Brain microvascular endothelial cell (primary cell): ENCODE measurements at regions not wholly inside any gene's neighbourhood (a gene's known extent, or its start where the extent isn't known, plus 50 kb on each side); places are given as distances from the start of the nearest gene placed in this dataset.
"Not testable (repeated sequence)": the region's sequence is repeated elsewhere in the genome, so short reads cannot be mapped to it uniquely, and the experiment has no call there.

Experiments
- DNase-seq: peaks from one replicate; pipeline ENCODE4 v3.0.0-alpha.2; 2020
- H3K27ac ChIP-seq: fragments of 250-450 bp; sonication (Bioruptor Pico); 2 replicates; pipeline ENCODE4 v1.5.1; 2020; ENCODE audit warnings: mild to moderate bottlenecking, moderate library complexity
- H3K27me3 ChIP-seq: fragments of 250-450 bp; sonication (Bioruptor Pico); replicated peaks from 2 replicates; pipeline ENCODE4 v1.5.1; 2020; ENCODE audit warnings: mild to moderate bottlenecking
- H3K36me3 ChIP-seq: fragments of 250-450 bp; sonication (Bioruptor Pico); replicated peaks from 2 replicates; pipeline ENCODE4 v1.5.1; 2020; ENCODE audit warnings: mild to moderate bottlenecking
- H3K4me3 ChIP-seq: 2 replicates; pipeline ENCODE4 v1.5.1; 2011; ENCODE audit warnings: low read depth, mild to moderate bottlenecking, control low read depth, low read length, moderate library complexity
- in situ Hi-C: cut with HindIII; loops from 2 replicates; pipeline ENCODE4 v1.10.0; 2017; ENCODE audit warnings: low sequenced_read_pairs, low pct_ligation_motif_present
- TF ChIP-seq, protein P1 (sequence below): IDR thresholded peaks from 2 replicates; pipeline ENCODE4 v1.5.1; 2011; ENCODE audit warnings: low read depth, mild to moderate bottlenecking, moderate library complexity, low read length, control low read depth, inconsistent platforms; ENCODE audit errors: missing control alignments

DNA sequence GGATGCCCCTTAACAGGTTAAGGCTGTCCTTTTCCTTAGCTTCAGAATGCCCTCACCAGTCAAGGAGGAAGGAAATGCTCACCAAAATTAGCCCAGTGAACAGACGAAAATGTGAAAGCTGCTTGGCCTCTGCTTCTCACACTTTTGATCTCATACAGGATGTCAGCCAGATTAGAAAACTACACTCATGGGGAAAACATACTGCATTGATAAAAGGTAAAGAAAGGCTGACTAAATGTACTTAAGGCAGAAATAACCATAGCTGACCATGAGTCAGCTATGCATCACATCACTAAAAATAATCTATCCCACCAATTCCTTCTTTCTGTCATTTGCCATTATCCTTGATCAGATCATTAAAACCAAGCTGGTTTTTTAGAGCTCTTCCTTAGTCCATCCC, 198.4 kb upstream of the TENT5A start:
- Histone ChIP-seq H3K27ac (peak overlapping the region; percentile 49), H3K36me3 (no peaks in the 10 kb centered on the region), H3K4me3 (no peak overlapping the region), H3K27me3 (no peaks in the 10 kb centered on the region)
- peak; percentile 39 for DNase-seq
- in situ Hi-C loops, result no loop called here
- TF ChIP-seq, protein P1, sequence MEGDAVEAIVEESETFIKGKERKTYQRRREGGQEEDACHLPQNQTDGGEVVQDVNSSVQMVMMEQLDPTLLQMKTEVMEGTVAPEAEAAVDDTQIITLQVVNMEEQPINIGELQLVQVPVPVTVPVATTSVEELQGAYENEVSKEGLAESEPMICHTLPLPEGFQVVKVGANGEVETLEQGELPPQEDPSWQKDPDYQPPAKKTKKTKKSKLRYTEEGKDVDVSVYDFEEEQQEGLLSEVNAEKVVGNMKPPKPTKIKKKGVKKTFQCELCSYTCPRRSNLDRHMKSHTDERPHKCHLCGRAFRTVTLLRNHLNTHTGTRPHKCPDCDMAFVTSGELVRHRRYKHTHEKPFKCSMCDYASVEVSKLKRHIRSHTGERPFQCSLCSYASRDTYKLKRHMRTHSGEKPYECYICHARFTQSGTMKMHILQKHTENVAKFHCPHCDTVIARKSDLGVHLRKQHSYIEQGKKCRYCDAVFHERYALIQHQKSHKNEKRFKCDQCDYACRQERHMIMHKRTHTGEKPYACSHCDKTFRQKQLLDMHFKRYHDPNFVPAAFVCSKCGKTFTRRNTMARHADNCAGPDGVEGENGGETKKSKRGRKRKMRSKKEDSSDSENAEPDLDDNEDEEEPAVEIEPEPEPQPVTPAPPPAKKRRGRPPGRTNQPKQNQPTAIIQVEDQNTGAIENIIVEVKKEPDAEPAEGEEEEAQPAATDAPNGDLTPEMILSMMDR, result no peak

DNA sequence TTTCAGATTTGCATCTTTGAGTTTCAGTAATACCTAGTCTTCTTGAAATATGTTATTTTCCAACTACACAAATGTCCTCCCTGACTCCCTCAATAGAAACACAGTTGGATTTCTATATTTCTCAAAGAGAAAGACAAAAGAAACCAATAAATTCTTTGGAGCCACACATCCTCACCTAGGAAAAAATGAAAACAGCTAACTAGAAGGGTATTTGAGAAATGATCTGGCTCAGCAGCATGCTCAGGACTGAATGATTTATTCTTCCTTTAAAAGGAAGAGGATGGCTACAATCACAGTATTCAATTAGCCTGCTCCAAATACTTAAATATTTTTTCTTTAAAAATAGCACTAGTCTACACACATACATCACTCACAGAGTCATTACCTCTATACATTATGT, 196.4 kb upstream of the TENT5A start:
- H3K36me3 ChIP-seq, result no peaks in the 10 kb centered on the region
- H3K27ac ChIP-seq, result no peak overlapping the region
- H3K27me3 ChIP-seq, result no peaks in the 10 kb centered on the region
- no peak overlapping the region for H3K4me3 ChIP-seq
- no peak for DNase-seq
- in situ Hi-C loops, result no loop called here
- TF ChIP-seq, protein P1, result no peak

DNA sequence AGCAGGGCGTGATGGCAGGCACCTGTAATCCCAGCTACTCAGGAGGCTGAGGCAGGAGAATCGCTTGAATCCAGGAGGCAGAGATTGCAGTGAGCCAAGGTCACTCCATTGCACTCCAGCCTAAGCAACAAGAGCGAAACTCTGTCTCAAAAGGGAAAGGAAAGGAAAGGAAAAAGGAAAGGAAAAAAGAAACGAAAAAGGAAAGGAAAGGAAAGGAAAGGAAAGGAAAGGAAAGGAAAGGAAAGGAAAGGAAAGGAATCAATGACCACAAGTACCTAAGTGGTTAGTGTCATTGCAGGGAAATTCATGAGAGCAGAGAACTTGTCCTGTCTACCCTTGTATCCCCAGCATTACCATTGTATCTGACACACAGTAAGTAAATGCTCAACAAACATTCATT, 195.7 kb upstream of the TENT5A start:
- H3K4me3 ChIP-seq, H3K27me3 ChIP-seq, in situ Hi-C loops, DNase-seq, H3K36me3 ChIP-seq, H3K27ac ChIP-seq: not testable (repeated sequence)

DNA sequence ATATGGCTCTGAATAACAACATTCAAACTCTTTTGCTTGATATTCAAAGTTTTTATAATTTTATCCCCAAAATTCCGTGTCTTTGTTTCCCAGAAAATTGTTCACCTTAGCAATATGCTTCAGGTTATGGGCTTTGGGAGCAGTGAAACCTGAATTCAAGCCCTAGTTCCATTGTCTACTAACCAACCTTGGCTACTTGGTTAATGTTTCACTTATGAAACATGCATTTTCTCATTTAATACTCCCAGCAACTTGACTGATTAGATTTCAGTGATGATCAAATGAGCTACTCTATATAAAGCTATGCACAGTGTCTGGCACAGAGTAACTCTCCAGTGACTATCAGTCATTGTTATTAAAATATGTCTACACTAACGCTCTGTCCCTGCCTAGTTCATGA, 192.2 kb upstream of the TENT5A start:
- TF ChIP-seq, protein P1, result no peak
- Histone ChIP-seq H3K27me3 (no peaks in the 10 kb centered on the region), H3K36me3 (no peaks in the 10 kb centered on the region), H3K27ac (no peak overlapping the region), H3K4me3 (no peak overlapping the region)
- no peak for DNase-seq
- in situ Hi-C loops, result no loop called here

DNA sequence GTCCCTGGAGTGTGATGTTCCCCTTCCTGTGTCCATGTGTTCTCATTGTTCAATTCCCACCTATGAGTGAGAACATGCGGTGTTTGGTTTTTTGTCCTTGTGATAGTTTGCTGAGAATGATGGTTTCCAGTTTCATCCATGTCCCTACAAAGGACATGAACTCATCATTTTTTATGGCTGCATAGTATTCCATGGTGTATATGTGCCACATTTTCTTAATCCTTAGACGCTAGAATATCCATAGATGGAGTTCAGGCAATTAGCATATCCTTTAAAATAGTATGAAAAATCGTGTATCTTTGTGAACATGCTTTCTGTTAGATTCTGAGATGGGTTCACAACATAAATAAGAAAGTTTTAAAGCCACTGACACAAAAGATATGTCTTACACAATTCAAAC, 190.4 kb upstream of the TENT5A start:
- H3K27me3 ChIP-seq, DNase-seq, H3K36me3 ChIP-seq, H3K27ac ChIP-seq, H3K4me3 ChIP-seq, in situ Hi-C loops: not testable (repeated sequence)

DNA sequence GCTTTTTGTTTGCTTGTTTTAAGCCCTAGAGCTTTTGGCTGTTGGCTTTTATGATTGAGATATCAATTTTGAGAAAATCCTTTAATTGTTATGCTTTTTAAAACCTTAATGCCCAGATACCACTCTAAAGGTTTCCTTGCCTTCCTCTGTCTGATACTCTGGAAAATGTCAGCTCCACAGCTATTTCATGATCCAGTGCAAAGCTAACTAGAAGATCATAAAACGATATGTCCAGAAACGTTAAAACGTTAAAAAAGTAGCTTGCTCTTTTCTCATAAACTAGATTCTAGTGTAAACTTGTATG, 189.5 kb upstream of the TENT5A start:
- no peaks in the 10 kb centered on the region for H3K27me3 ChIP-seq
- H3K4me3 ChIP-seq, result no peak overlapping the region
- DNase-seq, result no peak
- H3K27ac ChIP-seq, result no peak overlapping the region
- in situ Hi-C loops, result no loop called here
- no peaks in the 10 kb centered on the region for H3K36me3 ChIP-seq
- TF ChIP-seq, protein P1, result no peak

DNA sequence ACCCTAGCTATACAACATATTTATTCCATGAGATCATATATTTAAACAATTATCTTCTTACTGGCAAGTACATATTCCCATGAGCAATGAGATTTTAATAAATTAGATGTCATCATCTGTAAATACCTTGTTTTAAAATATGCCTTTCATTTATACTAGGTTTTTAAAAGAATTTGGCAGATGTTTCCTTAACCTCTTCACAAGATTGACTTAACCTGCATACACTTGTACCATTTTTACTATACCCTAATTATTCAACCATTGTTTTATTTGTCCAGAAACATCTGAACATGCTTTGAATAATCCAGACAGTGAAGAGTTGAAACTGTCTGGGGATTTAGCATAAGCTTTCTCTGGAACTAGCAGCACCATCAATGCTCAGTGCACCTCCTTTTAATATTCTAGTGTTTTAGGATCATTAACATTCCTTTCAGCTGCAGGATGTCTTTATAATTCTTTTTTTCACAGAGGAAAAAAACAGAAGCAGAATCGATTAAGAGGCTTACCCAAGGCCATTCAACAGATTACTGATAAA, 188.0 kb upstream of the TENT5A start:
- no peaks in the 10 kb centered on the region for H3K27me3 ChIP-seq
- no peak for DNase-seq
- H3K36me3 ChIP-seq, result no peaks in the 10 kb centered on the region
- TF ChIP-seq, protein P1, result no peak
- no peak overlapping the region for H3K27ac ChIP-seq
- in situ Hi-C loops, result no loop called here
- H3K4me3 ChIP-seq, result no peak overlapping the region
